ENCODE measurements at regions not wholly inside any gene's neighbourhood (a gene's known extent, or its start where the extent isn't known, plus 50 kb on each side); places are given as distances from the start of the nearest gene placed in this dataset.

DNA sequence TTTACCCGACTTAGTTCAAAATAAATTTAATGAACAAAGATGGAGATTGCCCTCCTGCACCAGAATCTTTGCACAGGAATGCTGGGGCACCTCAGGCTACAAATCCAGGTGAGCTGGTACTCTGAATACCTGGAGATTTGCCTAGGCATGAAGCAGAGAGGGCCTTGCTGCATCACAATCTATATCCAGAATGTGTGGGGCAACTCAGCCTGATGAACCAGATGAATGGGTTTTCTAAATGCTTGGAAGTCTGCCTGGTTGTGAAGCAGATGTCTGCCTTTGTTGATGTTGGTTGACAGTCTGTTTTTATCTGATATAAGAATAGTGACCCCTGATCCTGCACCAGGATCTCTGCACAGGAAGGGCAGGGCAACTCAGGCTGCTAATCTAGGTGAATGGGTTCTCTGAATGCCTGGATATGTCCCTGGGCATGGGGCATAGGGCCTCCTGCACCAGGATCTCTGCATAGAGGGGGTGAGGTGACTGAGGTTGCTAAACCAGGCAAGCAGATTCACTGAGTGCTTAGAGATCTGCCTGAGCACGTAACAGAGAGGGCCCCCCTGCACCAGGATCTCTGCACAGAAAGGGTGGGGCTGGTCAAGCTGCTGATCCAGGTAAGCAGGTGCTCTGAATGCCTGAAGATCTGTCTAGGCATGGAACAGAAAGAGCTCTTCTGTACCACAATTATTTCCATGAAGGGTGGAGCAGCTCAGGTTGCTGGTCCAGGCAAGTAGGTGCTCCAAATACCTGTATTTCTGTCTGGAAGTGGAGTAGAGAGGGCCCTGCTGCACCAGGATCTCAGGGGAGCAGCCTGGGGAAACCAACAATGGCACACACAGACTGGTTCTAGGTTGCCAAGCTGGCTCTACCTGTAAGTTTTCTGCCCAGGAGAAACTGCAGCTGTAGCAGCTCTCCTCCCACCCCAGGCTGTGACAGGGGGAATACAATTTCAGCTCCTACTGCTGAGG lies 437.5 kb downstream of the MMUT start:
- Mint-ChIP-seq H3K36me3 (ENCODE audit: low read depth) (no peaks in the 10 kb centered on the region), H3K27me3 (no peaks in the 10 kb centered on the region), H3K27ac (no peak overlapping the region), H3K9me3 (peaks cover 8% of the 10 kb centered on the region), H3K4me1 (ENCODE audit: low read depth) (no peaks in the 10 kb centered on the region), H3K4me3 (no peak overlapping the region)
- ChIA-PET CTCF (no interaction called here), POLR2A (no interaction called here)
- TF ChIP-seq, protein P1, sequence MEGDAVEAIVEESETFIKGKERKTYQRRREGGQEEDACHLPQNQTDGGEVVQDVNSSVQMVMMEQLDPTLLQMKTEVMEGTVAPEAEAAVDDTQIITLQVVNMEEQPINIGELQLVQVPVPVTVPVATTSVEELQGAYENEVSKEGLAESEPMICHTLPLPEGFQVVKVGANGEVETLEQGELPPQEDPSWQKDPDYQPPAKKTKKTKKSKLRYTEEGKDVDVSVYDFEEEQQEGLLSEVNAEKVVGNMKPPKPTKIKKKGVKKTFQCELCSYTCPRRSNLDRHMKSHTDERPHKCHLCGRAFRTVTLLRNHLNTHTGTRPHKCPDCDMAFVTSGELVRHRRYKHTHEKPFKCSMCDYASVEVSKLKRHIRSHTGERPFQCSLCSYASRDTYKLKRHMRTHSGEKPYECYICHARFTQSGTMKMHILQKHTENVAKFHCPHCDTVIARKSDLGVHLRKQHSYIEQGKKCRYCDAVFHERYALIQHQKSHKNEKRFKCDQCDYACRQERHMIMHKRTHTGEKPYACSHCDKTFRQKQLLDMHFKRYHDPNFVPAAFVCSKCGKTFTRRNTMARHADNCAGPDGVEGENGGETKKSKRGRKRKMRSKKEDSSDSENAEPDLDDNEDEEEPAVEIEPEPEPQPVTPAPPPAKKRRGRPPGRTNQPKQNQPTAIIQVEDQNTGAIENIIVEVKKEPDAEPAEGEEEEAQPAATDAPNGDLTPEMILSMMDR (IDR thresholded peaks at IDR 0.05) = no peak
- ATAC-seq = no peak
- no peak for DNase-seq
- intact Hi-C loops (cut with micrococcal nuclease) = no loop called here

DNA sequence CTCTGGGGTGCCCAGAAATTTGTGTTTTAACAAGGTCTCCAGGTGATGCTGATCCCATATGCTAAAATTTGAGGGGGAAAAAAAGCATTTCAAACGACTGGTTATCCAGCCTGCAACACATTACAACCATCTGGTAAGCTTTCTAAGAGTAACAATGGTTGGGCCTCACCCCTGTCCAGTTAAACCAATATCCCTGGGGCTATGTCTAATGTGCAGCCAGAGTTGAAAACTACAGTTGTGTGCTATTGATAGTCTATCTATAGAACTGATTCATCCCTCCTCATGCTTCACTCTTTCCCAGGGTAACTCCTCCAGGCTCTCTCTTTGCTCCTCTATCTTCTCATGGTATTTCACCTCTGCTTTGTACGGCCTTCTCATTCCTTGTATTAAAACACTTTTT lies 458.3 kb downstream of the MMUT start:
- no peaks in the 10 kb centered on the region for H3K27me3 Mint-ChIP-seq
- H3K36me3 Mint-ChIP-seq (ENCODE audit: low read depth) = no peaks in the 10 kb centered on the region
- H3K4me1 Mint-ChIP-seq (ENCODE audit: low read depth) = no peaks in the 10 kb centered on the region
- intact Hi-C loops (cut with micrococcal nuclease) = no loop called here
- ATAC-seq = no peak
- H3K9me3 Mint-ChIP-seq = peaks cover 4% of the 10 kb centered on the region
- no peak for DNase-seq
- POLR2A ChIA-PET = no interaction called here
- H3K4me3 Mint-ChIP-seq = no peak overlapping the region
- H3K27ac Mint-ChIP-seq = no peak overlapping the region
- CTCF ChIA-PET = no interaction called here
- TF ChIP-seq, protein P1 (IDR thresholded peaks at IDR 0.05) = no peak

DNA sequence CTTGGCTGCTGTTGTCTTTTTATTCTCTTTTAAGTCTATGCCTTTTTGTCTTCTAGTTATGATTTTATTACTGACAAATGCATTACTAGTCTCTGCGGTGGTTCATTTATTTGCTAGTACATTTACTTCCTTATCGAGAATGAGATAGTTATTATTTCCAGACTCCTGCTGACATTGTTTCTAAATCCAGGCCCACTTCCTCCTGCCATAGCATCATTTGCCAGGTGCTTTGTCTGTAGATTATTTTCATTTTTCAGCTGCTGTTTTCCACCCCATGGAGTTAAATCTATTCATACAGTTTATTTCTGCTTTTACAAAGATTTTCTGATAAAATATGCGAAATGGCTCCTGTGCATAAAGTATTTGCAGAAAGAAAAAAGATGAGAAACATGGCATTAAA lies 459.7 kb downstream of the MMUT start:
- ATAC-seq = no peak
- H3K9me3 Mint-ChIP-seq = peaks cover 4% of the 10 kb centered on the region
- ChIA-PET CTCF (no interaction called here), POLR2A (no interaction called here)
- no peaks in the 10 kb centered on the region for H3K36me3 Mint-ChIP-seq (ENCODE audit: low read depth)
- H3K27me3 Mint-ChIP-seq = no peaks in the 10 kb centered on the region
- no peak overlapping the region for H3K27ac Mint-ChIP-seq
- H3K4me3 Mint-ChIP-seq = no peak overlapping the region
- intact Hi-C loops (cut with micrococcal nuclease) = no loop called here
- DNase-seq = no peak
- no peaks in the 10 kb centered on the region for H3K4me1 Mint-ChIP-seq (ENCODE audit: low read depth)
- TF ChIP-seq, protein P1 (IDR thresholded peaks at IDR 0.05) = no peak

DNA sequence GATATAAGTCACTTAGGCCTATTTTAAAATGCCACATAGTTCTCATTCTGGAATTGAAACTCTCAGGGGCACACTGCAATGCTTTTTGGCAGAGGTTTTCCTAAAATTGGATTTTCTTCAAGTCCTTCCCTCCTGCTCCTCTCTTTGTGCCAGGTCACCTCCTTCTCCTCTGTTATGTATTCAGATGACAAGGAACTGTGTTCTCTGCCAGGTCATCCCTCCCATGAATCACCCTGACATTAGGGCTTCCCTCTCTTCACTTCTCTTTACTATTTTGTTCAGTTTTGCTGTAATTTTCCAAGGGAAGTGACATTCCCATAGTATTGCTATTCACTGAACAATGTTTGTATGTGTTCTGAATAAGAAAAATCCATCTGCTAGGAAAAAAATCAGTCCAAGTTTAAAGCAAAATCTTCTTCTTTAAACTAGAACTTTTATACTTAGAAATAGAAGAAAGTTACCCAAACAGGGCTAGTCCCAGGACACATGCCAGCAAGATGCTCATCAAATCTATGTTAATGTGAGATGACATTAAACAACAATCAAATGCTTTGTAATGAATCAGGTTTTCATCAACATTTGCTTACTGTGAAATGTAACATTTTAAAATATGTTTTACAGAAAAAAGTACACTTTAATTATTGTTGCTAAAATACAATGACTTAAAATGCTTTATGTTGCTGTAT lies 461.1 kb downstream of the MMUT start:
- Mint-ChIP-seq H3K4me1 (ENCODE audit: low read depth) (no peaks in the 10 kb centered on the region), H3K27me3 (no peaks in the 10 kb centered on the region), H3K27ac (no peak overlapping the region), H3K36me3 (ENCODE audit: low read depth) (no peaks in the 10 kb centered on the region), H3K9me3 (peaks cover 4% of the 10 kb centered on the region), H3K4me3 (no peak overlapping the region)
- DNase-seq (no peak), ATAC-seq (no peak)
- TF ChIP-seq, protein P1 (IDR thresholded peaks at IDR 0.05) = no peak
- ChIA-PET POLR2A (no interaction called here), CTCF (no interaction called here)
- intact Hi-C loops (cut with micrococcal nuclease) = no loop called here

DNA sequence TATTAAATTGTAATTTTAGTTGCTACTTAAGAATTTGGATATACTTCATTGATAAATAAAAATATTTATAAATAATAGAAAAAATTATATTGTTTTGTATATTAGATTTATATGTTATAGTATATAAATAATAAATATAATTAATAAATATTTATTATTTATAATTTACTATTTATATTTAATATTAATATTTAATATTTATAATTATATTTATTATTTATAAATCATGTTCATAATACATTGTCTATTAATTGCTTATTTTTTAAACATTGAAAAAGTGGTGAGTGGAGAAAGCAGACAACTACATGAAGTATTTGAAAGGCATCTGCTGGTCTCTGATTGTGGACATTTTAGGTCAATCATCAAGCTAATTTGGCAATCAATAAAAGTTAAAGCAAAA lies 464.5 kb downstream of the MMUT start:
- Mint-ChIP-seq H3K27me3 (no peaks in the 10 kb centered on the region), H3K4me3 (no peak overlapping the region), H3K9me3 (peaks cover 4% of the 10 kb centered on the region), H3K27ac (no peak overlapping the region), H3K36me3 (ENCODE audit: low read depth) (no peaks in the 10 kb centered on the region), H3K4me1 (ENCODE audit: low read depth) (no peaks in the 10 kb centered on the region)
- ATAC-seq = no peak
- TF ChIP-seq, protein P1 (IDR thresholded peaks at IDR 0.05) = no peak
- DNase-seq = no peak
- ChIA-PET POLR2A (no interaction called here), CTCF (no interaction called here)
- intact Hi-C loops (cut with micrococcal nuclease) = no loop called here
